ENCODE measurements at regions not wholly inside any gene's neighbourhood (a gene's known extent, or its start where the extent isn't known, plus 50 kb on each side); places are given as distances from the start of the nearest gene placed in this dataset.

DNA sequence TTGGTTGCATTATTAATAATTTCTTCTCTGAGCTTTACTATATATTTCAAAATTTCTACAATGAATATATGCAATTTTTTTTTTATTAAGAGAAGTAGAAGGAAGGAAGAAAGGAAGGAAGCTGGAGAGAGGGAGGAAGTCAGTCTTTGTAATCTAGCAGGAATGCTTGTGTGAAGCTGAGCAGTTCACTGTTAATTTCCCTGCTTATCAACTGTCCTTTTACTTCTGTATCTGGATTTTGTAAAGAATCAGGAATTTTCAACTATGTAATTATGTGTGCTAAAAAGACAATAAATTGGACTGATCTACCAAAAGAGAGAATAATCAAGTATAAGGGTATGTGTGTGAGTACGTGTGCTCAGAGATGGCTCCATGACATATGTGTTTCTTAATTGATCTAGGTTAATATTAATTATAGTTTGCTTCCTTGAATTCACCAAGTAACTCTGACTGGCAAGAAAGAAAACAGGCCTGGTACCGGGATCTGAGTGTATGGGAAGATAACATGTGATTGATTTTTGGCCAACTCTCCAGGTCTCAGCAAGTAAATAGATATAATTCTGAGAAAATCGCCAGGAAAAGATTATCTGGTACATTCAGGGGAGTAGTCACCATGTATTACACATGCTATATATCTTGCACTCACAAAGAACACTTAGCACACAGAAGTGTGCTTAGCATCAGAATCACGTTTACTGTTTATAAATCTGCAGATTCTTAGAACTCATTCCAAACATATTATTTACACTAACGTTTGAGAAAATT is 1758.8 kb upstream of the WWC1 start:
- Histone ChIP-seq H3K4me3 (no peak overlapping the region), H3K9ac (ENCODE audit: control insufficient read depth, insufficient read depth, low read length) (no peak overlapping the region), H3K27me3 (replicated peaks in 1 of 2; ENCODE audit: control insufficient read depth in 2 of 2, insufficient read depth in 2 of 2, low read length in 1 of 2) (no peaks in the 10 kb centered on the region), H3K9me3 (replicated peaks; ENCODE audit: control insufficient read depth, insufficient read depth, low read length) (no peaks in the 10 kb centered on the region), H3K4me2 (ENCODE audit: control insufficient read depth, insufficient read depth) (no peak overlapping the region), H3K36me3 (ENCODE audit: control insufficient read depth in 2 of 2, insufficient read depth in 2 of 2, low read length in 1 of 2) (no peaks in the 10 kb centered on the region), H3K4me1 (ENCODE audit: control insufficient read depth, insufficient read depth, low read length) (no peaks in the 10 kb centered on the region), H3K79me2 (ENCODE audit: control insufficient read depth, insufficient read depth, low read length) (no peaks in the 10 kb centered on the region), H2AFZ (ENCODE audit: control insufficient read depth, low read depth, low read length) (no peak overlapping the region), H4K20me1 (ENCODE audit: control insufficient read depth, insufficient read depth) (no peaks in the 10 kb centered on the region), H3K27ac (ENCODE audit: control insufficient read depth, insufficient read depth) (no peak overlapping the region)
- intact Hi-C loops (cut with micrococcal nuclease; ENCODE audit: unreplicated experiment) (no loop called here), in situ Hi-C loops (cut with MboI) (no loop called here)
- ChIA-PET POLR2A (interaction anchor here (0.6 kb wide), 1 partner anchor 1250 kb away, joined by 3 read pairs; no protein-coding TSS in a partner anchor), RAD21 (ENCODE audit: unreplicated experiment) (no interaction called here), SMC1A (ENCODE audit: uncharacterized antibody, unreplicated experiment) (interaction anchor here (1.0 kb wide), 1 partner anchor 8 kb away, joined by 3 read pairs; no protein-coding TSS in a partner anchor), CTCF (no interaction called here)
- no peak for ATAC-seq
- no peak for FAIRE-seq
- 5% methylated on average over 5 of the region's 5 CpGs for WGBS (ENCODE audit: insufficient coverage, insufficient replicate concordance, low lambda C conversion rate, missing lambda C conversion rate)
- TF ChIP-seq TAF1 (IDR thresholded peaks at IDR 0.05; ENCODE audit: borderline replicate concordance, low read depth, low read length) (no peak), NFYB (IDR thresholded peaks at IDR 0.05; ENCODE audit: insufficient read depth, low read depth, low read length) (no peak), TARDBP (IDR thresholded peaks at IDR 0.05; ENCODE audit: borderline replicate concordance) (no peak)
- BruUV-seq (replicated peaks), result no TSS peak
- DNase-seq (ENCODE audit: low read depth, low spot score), result no peak

DNA sequence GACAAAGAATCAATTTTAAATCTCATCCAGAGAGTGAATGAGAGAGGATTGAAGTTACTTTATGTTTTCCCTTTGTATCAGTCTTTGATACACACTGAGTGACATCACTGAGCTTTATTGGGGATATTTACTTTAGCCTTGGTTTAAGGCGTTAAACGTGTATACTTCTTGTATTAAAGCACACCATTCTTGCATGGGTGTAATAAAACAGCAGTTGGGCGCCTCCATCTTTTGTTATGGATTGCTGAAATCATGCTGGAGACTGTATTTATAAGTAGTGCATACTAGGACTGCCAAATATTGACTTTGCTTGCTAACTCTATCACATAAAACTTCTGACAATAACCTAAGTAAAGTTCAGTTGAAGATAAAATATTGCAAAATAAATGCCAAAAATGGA is 1755.8 kb upstream of the WWC1 start:
- in situ Hi-C loops (cut with MboI), result no loop called here
- TF ChIP-seq, protein P1, sequence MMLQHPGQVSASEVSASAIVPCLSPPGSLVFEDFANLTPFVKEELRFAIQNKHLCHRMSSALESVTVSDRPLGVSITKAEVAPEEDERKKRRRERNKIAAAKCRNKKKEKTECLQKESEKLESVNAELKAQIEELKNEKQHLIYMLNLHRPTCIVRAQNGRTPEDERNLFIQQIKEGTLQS (IDR thresholded peaks at IDR 0.05; ENCODE audit: borderline replicate concordance, extremely low read depth, low read depth, low read length), result no peak
- TF ChIP-seq SREBF1 (IDR thresholded peaks at IDR 0.05; ENCODE audit: low read length), result no peak
- TF ChIP-seq, protein P2, sequence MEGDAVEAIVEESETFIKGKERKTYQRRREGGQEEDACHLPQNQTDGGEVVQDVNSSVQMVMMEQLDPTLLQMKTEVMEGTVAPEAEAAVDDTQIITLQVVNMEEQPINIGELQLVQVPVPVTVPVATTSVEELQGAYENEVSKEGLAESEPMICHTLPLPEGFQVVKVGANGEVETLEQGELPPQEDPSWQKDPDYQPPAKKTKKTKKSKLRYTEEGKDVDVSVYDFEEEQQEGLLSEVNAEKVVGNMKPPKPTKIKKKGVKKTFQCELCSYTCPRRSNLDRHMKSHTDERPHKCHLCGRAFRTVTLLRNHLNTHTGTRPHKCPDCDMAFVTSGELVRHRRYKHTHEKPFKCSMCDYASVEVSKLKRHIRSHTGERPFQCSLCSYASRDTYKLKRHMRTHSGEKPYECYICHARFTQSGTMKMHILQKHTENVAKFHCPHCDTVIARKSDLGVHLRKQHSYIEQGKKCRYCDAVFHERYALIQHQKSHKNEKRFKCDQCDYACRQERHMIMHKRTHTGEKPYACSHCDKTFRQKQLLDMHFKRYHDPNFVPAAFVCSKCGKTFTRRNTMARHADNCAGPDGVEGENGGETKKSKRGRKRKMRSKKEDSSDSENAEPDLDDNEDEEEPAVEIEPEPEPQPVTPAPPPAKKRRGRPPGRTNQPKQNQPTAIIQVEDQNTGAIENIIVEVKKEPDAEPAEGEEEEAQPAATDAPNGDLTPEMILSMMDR (IDR thresholded peaks at IDR 0.05 in 2 of 3, conservative IDR thresholded peaks at IDR 0.05 in 1 of 3; ENCODE audit: control insufficient read depth in 2 of 3, extremely low read depth in 1 of 3, insufficient read depth in 1 of 3, low read depth in 3 of 3, low read length in 3 of 3), result no peak
- no peak for TF ChIP-seq ZSCAN29 (IDR thresholded peaks at IDR 0.05)
- no peak for TF ChIP-seq NR2C2 (IDR thresholded peaks at IDR 0.05; ENCODE audit: borderline replicate concordance, control insufficient read depth, insufficient read length, low read depth)
- TF ChIP-seq, protein P3, sequence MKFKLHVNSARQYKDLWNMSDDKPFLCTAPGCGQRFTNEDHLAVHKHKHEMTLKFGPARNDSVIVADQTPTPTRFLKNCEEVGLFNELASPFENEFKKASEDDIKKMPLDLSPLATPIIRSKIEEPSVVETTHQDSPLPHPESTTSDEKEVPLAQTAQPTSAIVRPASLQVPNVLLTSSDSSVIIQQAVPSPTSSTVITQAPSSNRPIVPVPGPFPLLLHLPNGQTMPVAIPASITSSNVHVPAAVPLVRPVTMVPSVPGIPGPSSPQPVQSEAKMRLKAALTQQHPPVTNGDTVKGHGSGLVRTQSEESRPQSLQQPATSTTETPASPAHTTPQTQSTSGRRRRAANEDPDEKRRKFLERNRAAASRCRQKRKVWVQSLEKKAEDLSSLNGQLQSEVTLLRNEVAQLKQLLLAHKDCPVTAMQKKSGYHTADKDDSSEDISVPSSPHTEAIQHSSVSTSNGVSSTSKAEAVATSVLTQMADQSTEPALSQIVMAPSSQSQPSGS (IDR thresholded peaks at IDR 0.05; ENCODE audit: low read length), result no peak
- TF ChIP-seq ZNF622 (IDR thresholded peaks at IDR 0.05), result no peak
- TF ChIP-seq TARDBP (IDR thresholded peaks at IDR 0.05; ENCODE audit: borderline replicate concordance), result no peak

More for the DNA sequence above, 1755.8 kb upstream of the WWC1 start:
- no peaks in the 10 kb centered on the region for H4K20me1 ChIP-seq (ENCODE audit: control insufficient read depth, insufficient read depth)
- H3K27ac ChIP-seq (ENCODE audit: control insufficient read depth, insufficient read depth), result no peak overlapping the region
- no peaks in the 10 kb centered on the region for H3K4me1 ChIP-seq (ENCODE audit: control insufficient read depth, insufficient read depth, low read length)
- no peak overlapping the region for H3K9ac ChIP-seq (ENCODE audit: control insufficient read depth, insufficient read depth, low read length)
- FAIRE-seq (no peak), DNase-seq (ENCODE audit: low read depth, low spot score) (no peak), ATAC-seq (no peak)
- RAD21 ChIA-PET (ENCODE audit: unreplicated experiment), result no interaction called here
- SMC1A ChIA-PET (ENCODE audit: uncharacterized antibody, unreplicated experiment), result interaction anchor here (1.2 kb wide), 1 partner anchor 10 kb away, joined by 5 read pairs; no protein-coding TSS in a partner anchor
- BruUV-seq (replicated peaks), result no TSS peak
- H3K9me3 ChIP-seq (replicated peaks; ENCODE audit: control insufficient read depth, insufficient read depth, low read length), result no peaks in the 10 kb centered on the region
- no peaks in the 10 kb centered on the region for H3K36me3 ChIP-seq (ENCODE audit: control insufficient read depth in 2 of 2, insufficient read depth in 2 of 2, low read length in 1 of 2)
- no peak overlapping the region for H3K4me2 ChIP-seq (ENCODE audit: control insufficient read depth, insufficient read depth)
- intact Hi-C loops (cut with micrococcal nuclease; ENCODE audit: unreplicated experiment), result no loop called here
- H3K27me3 ChIP-seq (replicated peaks in 1 of 2; ENCODE audit: control insufficient read depth in 2 of 2, insufficient read depth in 2 of 2, low read length in 1 of 2), result no peaks in the 10 kb centered on the region
- POLR2A ChIA-PET, result no interaction called here
- CTCF ChIA-PET, result interaction anchor here (0.6 kb wide), 1 partner anchor 48 kb away, joined by 3 read pairs; no protein-coding TSS in a partner anchor
- no peak overlapping the region for H3K4me3 ChIP-seq
- H2AFZ ChIP-seq (ENCODE audit: control insufficient read depth, low read depth, low read length), result no peak overlapping the region
- WGBS (ENCODE audit: insufficient coverage, insufficient replicate concordance, low lambda C conversion rate, missing lambda C conversion rate), result 2% methylated on average over 3 of the region's 3 CpGs
- no peaks in the 10 kb centered on the region for H3K79me2 ChIP-seq (ENCODE audit: control insufficient read depth, insufficient read depth, low read length)

All from GM12878 (cell line).